H9 (cell line): ENCODE measurements at regions not wholly inside any gene's neighbourhood (a gene's known extent, or its start where the extent isn't known, plus 50 kb on each side); places are given as distances from the start of the nearest gene placed in this dataset.
A peak's percentile ranks its signal among the peaks of the same experiment; 100 is the strongest.

ENCODE experiments used
- DNase-seq: peaks from one replicate; pipeline ENCODE4 v3.0.0-alpha.2; 2017
- H2AFZ ChIP-seq: one replicate; pipeline ENCODE4 v1.6.1; 2013; ENCODE audit warnings: mild to moderate bottlenecking, low read length, control low read depth, moderate library complexity
- H2AK5ac ChIP-seq: 2 replicates; pipeline ENCODE4 v1.6.1; 2013; ENCODE audit warnings: low read length, control low read depth, mixed read lengths; ENCODE audit not compliant: insufficient read length
- H2BK120ac ChIP-seq: one replicate; pipeline ENCODE4 v1.6.1; 2013; ENCODE audit warnings: low read depth, mild to moderate bottlenecking, low read length, control low read depth, inconsistent platforms; ENCODE audit not compliant: poor library complexity, severe bottlenecking
- H2BK12ac ChIP-seq: 2 replicates; pipeline ENCODE4 v1.6.1; 2013; ENCODE audit warnings: low read length, control low read depth, mixed read lengths, low read depth; ENCODE audit not compliant: insufficient read length
- H2BK15ac ChIP-seq: 2 replicates; pipeline ENCODE4 v1.6.1; 2013; ENCODE audit warnings: low read depth, low read length, control low read depth
- H2BK20ac ChIP-seq: one replicate; pipeline ENCODE4 v1.6.1; 2013; ENCODE audit warnings: low read depth, mild to moderate bottlenecking, low read length, control low read depth, inconsistent platforms; ENCODE audit not compliant: poor library complexity, severe bottlenecking
- H2BK5ac ChIP-seq: 2 replicates; pipeline ENCODE4 v1.6.1; 2013; ENCODE audit warnings: low read length, control low read depth, mixed read lengths; ENCODE audit not compliant: insufficient read length
- H3K14ac ChIP-seq: 2 replicates; pipeline ENCODE4 v1.6.1; 2013; ENCODE audit warnings: low read length, control low read depth; ENCODE audit not compliant: insufficient read depth
- H3K18ac ChIP-seq: 2 replicates; pipeline ENCODE4 v1.6.1; 2013; ENCODE audit warnings: low read depth, mild to moderate bottlenecking, mixed read lengths, low read length, control low read depth; ENCODE audit not compliant: insufficient read length
- H3K23ac ChIP-seq: 2 replicates; pipeline ENCODE4 v1.6.1; 2013; ENCODE audit warnings: low read length, control low read depth, mixed read lengths, low read depth; ENCODE audit not compliant: insufficient read length
- H3K23me2 ChIP-seq: 2 replicates; pipeline ENCODE4 v1.6.1; 2013; ENCODE audit warnings: low read depth, mild to moderate bottlenecking, mixed read lengths, low read length, control low read depth; ENCODE audit not compliant: insufficient read length, poor library complexity, severe bottlenecking
- H3K27ac ChIP-seq: 2 replicates; pipeline ENCODE4 v1.5.1; 2013; ENCODE audit warnings: low read length, control low read depth, mixed read lengths, low read depth; ENCODE audit not compliant: insufficient read length
- H3K27me3 ChIP-seq: 2 replicates; pipeline ENCODE4 v1.6.1; 2013; ENCODE audit warnings: low read length, control low read depth, inconsistent platforms; ENCODE audit not compliant: insufficient read depth
- H3K4ac ChIP-seq: 2 replicates; pipeline ENCODE4 v1.6.1; 2013; ENCODE audit warnings: low read depth, mild to moderate bottlenecking, control low read depth, inconsistent platforms, low read length, moderate library complexity
- H3K4me1 ChIP-seq: 2 replicates; pipeline ENCODE4 v1.6.1; 2013; ENCODE audit warnings: low read length, control low read depth, inconsistent platforms; ENCODE audit not compliant: insufficient read depth
- H3K4me2 ChIP-seq: 2 replicates; pipeline ENCODE4 v1.6.1; 2013; ENCODE audit warnings: low read length, control low read depth, mixed read lengths; ENCODE audit not compliant: insufficient read length, insufficient read depth
- H3K56ac ChIP-seq: 2 replicates; pipeline ENCODE4 v1.6.1; 2013; ENCODE audit warnings: low read depth, mild to moderate bottlenecking, mixed read lengths, low read length, control low read depth; ENCODE audit not compliant: insufficient read length
- H3K79me1 ChIP-seq: 2 replicates; pipeline ENCODE4 v1.6.1; 2013; ENCODE audit warnings: low read depth, mild to moderate bottlenecking, moderate library complexity, low read length, control low read depth, inconsistent platforms; ENCODE audit not compliant: insufficient read depth, poor library complexity, severe bottlenecking
- H3K79me2 ChIP-seq: 2 replicates; pipeline ENCODE4 v1.6.1; 2013; ENCODE audit warnings: low read length, control low read depth, inconsistent platforms; ENCODE audit not compliant: insufficient read depth
- H3K9ac ChIP-seq: 2 replicates; pipeline ENCODE4 v1.6.1; 2013; ENCODE audit warnings: low read length, control low read depth, mixed read lengths; ENCODE audit not compliant: insufficient read length; ENCODE audit errors: extremely low read depth
- H3K9me3 ChIP-seq: one replicate; pipeline ENCODE4 v1.6.1; 2013; ENCODE audit warnings: low read depth, low read length, inconsistent platforms; ENCODE audit not compliant: control insufficient read depth
- H3T11ph ChIP-seq: one replicate; pipeline ENCODE4 v1.6.1; 2013; ENCODE audit warnings: mild to moderate bottlenecking, low read length, control low read depth, inconsistent platforms
- H4K20me1 ChIP-seq: one replicate; pipeline ENCODE4 v1.6.1; 2013; ENCODE audit not compliant: control insufficient read depth, insufficient read length, insufficient read depth
- H4K5ac ChIP-seq: 2 replicates; pipeline ENCODE4 v1.6.1; 2013; ENCODE audit warnings: low read depth, mild to moderate bottlenecking, mixed read lengths, low read length, control low read depth; ENCODE audit not compliant: insufficient read length
- H4K8ac ChIP-seq: replicated peaks from 2 replicates; pipeline ENCODE4 v1.6.1; 2013; ENCODE audit warnings: low read length, control low read depth, mixed read lengths, low read depth; ENCODE audit not compliant: insufficient read length
- H4K91ac ChIP-seq: 2 replicates; pipeline ENCODE4 v1.6.1; 2013; ENCODE audit warnings: low read depth, mild to moderate bottlenecking, moderate library complexity, mixed read lengths, low read length, control low read depth; ENCODE audit not compliant: insufficient read length
- H3K27ac Mint-ChIP-seq, 3 experiments: 2 replicates in 2 of 3; 3 replicates in 1 of 3; pipeline ENCODE4 v1.8.0; 2020 to 2021; ENCODE audit warnings: mixed read lengths in 3 of 3, mild to moderate bottlenecking in 1 of 3, moderate library complexity in 1 of 3
- H3K27me3 Mint-ChIP-seq: 2 replicates; pipeline ENCODE4 v1.8.0; 2021; ENCODE audit warnings: low read depth, mild to moderate bottlenecking, moderate library complexity, mixed read lengths
- H3K36me3 Mint-ChIP-seq, 3 experiments: 2 replicates in 2 of 3; 3 replicates in 1 of 3; pipeline ENCODE4 v1.8.0; 2020 to 2021; ENCODE audit warnings: low read depth in 3 of 3, mixed read lengths in 3 of 3; ENCODE audit not compliant: insufficient read depth in 1 of 3
- H3K4me1 Mint-ChIP-seq, 2 experiments: 2 replicates each; pipeline ENCODE4 v1.8.0; 2020; ENCODE audit warnings: mixed read lengths in 2 of 2
- H3K4me3 Mint-ChIP-seq, 2 experiments: 2 replicates in 1 of 2; 3 replicates in 1 of 2; pipeline ENCODE4 v1.8.0; 2020 to 2021; ENCODE audit warnings: mild to moderate bottlenecking in 2 of 2, mixed read lengths in 2 of 2, moderate library complexity in 1 of 2
- H3K9me3 Mint-ChIP-seq, 2 experiments: 2 replicates in 1 of 2; 3 replicates in 1 of 2; pipeline ENCODE4 v1.8.0; 2020; ENCODE audit warnings: mild to moderate bottlenecking in 2 of 2, mixed read lengths in 2 of 2, moderate library complexity in 1 of 2
- CTCF ChIP-seq: fragments of 200-600 bp; sonication (generic); conservative IDR thresholded peaks from 3 replicates; pipeline ENCODE4 v1.8.0; 2021; ENCODE audit warnings: antibody characterized with exemption, mild to moderate bottlenecking
- WGBS: extraction: QIAGEN DNeasy Blood & Tissue Kit; methylation state at CpG from one replicate; pipeline ENCODE4 v1.1.7; 2013; ENCODE audit warnings: missing lambda C conversion rate, low lambda C conversion rate, mixed read lengths; ENCODE audit not compliant: insufficient read length; ENCODE audit errors: extremely low coverage; 5-methylcytosine and 5-hydroxymethylcytosine counted together

GRCh38 chr7:52586704-52587103 is 448.7 kb upstream of the POM121L12 start:
- Histone ChIP-seq H3K4me2 (no peak overlapping the region), H3K18ac (no peak overlapping the region), H3K9ac (no peak overlapping the region), H4K5ac (no peak overlapping the region), H2BK15ac (no peak overlapping the region), H4K20me1 (no peaks in the 10 kb centered on the region), H2BK5ac (no peak overlapping the region), H3K23ac (no peak overlapping the region), H4K91ac (no peak overlapping the region), H2BK12ac (no peak overlapping the region), H2BK120ac (no peak overlapping the region), H2AK5ac (no peak overlapping the region), H3K4me1 (no peaks in the 10 kb centered on the region), H2AFZ (no peak overlapping the region), H3K9me3 (no peaks in the 10 kb centered on the region), H3K23me2 (no peaks in the 10 kb centered on the region), H3K79me1 (no peaks in the 10 kb centered on the region), H4K8ac (no peak overlapping the region), H3K14ac (no peak overlapping the region), H3K56ac (no peak overlapping the region), H3K4ac (no peak overlapping the region), H3K27me3 (no peaks in the 10 kb centered on the region), H3T11ph (no peak overlapping the region), H3K27ac (no peak overlapping the region), H2BK20ac (no peak overlapping the region), H3K79me2 (no peaks in the 10 kb centered on the region)
- H3K36me3 Mint-ChIP-seq, result peaks cover 0 to 6% (median 0%) of the 10 kb centered on the region in 3 experiments; a peak in 2 of 7 replicates
- peaks cover 23 to 31% of the 10 kb centered on the region in 2 experiments for H3K4me1 Mint-ChIP-seq
- no peak overlapping the region for H3K4me3 Mint-ChIP-seq
- whole genome bisulfite sequencing, result no CpG with 5 or more reads among the region's 4 CpGs
- no peaks in the 10 kb centered on the region for H3K27me3 Mint-ChIP-seq
- no peak for TF ChIP-seq CTCF
- DNase-seq, result no peak
- H3K9me3 Mint-ChIP-seq, result peaks cover under 1 to 3% of the 10 kb centered on the region in 2 experiments; a peak in 3 of 5 replicates
- H3K27ac Mint-ChIP-seq, result peak overlapping the region in 1 of 3 experiments; percentile 87; a peak in 1 of 7 replicates
